ENCODE measurements at regions not wholly inside any gene's neighbourhood (a gene's known extent, or its start where the extent isn't known, plus 50 kb on each side); places are given as distances from the start of the nearest gene placed in this dataset.

DNA sequence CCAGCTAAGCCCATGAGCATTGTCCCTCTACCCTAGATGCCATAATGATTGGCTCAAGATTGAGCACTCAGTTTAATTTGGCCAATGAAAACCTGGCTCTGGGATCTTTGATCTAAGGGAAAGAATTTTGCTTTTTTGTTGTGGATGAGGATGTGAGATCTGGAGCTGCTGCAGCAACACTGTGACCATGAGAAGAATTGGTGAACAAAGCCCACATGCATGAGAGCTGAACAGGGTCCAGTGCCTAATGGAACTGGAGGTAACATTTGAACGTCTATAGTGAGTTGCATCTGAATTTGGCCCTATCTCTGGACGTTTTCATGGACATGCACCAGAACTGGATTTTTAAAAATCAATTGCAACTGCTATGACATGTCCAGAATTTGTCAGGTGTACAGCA lies 338.6 kb downstream of the AACS start:
- TF ChIP-seq, protein P1, sequence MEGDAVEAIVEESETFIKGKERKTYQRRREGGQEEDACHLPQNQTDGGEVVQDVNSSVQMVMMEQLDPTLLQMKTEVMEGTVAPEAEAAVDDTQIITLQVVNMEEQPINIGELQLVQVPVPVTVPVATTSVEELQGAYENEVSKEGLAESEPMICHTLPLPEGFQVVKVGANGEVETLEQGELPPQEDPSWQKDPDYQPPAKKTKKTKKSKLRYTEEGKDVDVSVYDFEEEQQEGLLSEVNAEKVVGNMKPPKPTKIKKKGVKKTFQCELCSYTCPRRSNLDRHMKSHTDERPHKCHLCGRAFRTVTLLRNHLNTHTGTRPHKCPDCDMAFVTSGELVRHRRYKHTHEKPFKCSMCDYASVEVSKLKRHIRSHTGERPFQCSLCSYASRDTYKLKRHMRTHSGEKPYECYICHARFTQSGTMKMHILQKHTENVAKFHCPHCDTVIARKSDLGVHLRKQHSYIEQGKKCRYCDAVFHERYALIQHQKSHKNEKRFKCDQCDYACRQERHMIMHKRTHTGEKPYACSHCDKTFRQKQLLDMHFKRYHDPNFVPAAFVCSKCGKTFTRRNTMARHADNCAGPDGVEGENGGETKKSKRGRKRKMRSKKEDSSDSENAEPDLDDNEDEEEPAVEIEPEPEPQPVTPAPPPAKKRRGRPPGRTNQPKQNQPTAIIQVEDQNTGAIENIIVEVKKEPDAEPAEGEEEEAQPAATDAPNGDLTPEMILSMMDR (IDR thresholded peaks at IDR 0.05): no peak
- no peak for TF ChIP-seq EZH2 (IDR thresholded peaks at IDR 0.05; ENCODE audit: borderline replicate concordance, insufficient read depth, low read depth, low read length, poor library complexity, severe bottlenecking)

All from B cell (primary cell).